ENCODE measurements at regions not wholly inside any gene's neighbourhood (a gene's known extent, or its start where the extent isn't known, plus 50 kb on each side); places are given as distances from the start of the nearest gene placed in this dataset.
"Not testable (repeated sequence)": the region's sequence is repeated elsewhere in the genome, so short reads cannot be mapped to it uniquely, and the experiment has no call there.

DNA sequence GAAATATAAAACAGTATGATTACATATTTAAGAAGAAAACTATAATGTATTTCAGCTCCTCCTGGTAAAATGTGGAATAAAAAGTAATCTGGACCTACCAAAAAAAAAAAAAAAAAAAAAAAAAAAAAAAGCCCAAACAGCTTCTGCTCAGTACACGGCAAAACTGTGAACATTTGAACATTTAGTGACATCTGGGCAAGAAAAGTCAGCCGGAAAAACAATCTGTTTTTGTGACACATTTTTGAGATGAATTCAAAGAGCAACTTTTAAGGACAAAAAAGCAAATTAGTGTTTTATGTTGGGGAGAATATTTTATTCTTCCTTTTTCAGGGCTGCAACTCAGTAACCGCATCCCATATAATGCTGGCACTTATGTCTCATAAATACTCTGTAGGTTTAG, 649.7 kb upstream of the KCNMB2 start:
- DNase-seq (ENCODE audit: insufficient read length): no peak
- no peak for TF ChIP-seq TAF1 (IDR thresholded peaks at IDR 0.05; ENCODE audit: borderline replicate concordance, low read depth, low read length)
- FAIRE-seq: no peak

DNA sequence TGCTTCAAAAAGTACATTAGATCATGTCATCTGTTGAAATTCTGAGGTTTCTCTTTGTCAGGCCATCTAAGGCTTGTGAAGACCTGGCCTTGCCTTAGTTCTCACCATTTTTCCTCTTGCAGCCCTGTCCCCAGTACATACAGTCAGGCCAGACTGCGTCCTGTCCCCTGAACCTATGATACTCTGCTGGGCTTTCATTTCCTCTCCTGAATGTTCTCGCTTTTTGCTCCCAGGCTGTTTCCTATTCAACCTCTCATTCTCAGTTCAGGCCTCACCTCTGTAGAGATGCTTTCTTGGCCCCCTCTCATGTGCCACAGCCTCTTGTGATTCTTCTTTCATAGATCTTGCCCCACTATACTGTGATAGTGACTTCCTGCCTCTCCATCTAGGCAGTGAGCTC, 648.8 kb upstream of the KCNMB2 start:
- DNase-seq (ENCODE audit: insufficient read length): peak; percentile 2
- no peak for FAIRE-seq
- TF ChIP-seq POLR2AphosphoS5 (IDR thresholded peaks at IDR 0.05; ENCODE audit: low read depth, low read length) (no peak), TAF1 (IDR thresholded peaks at IDR 0.05; ENCODE audit: borderline replicate concordance, low read depth, low read length) (no peak), POLR2A (IDR thresholded peaks at IDR 0.05; ENCODE audit: low read depth, low read length) (no peak)

DNA sequence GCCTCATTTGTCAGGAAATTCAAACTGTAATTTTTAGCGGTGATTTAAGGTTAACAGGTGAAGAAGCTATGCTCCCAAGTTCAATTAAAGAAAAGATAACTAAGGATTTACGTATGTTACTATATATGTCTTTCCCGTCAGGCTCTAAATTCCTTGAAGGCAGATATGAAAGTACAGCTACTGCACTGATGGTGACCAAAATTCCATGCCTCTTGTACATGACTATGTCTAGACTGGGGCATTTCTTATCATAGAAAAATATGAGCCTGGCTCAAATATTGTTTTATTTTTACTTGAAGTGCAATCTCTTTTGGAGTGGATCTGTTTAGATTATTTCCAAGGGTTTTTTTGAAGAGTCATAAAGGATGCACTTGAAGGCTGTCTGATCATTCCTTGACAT, 647.1 kb upstream of the KCNMB2 start:
- TF ChIP-seq POLR2A (IDR thresholded peaks at IDR 0.05; ENCODE audit: low read depth, low read length): no peak
- no peak for TF ChIP-seq POLR2AphosphoS5 (IDR thresholded peaks at IDR 0.05; ENCODE audit: low read depth, low read length)
- TF ChIP-seq TAF1 (IDR thresholded peaks at IDR 0.05; ENCODE audit: borderline replicate concordance, low read depth, low read length): no peak
- no peak for FAIRE-seq

DNA sequence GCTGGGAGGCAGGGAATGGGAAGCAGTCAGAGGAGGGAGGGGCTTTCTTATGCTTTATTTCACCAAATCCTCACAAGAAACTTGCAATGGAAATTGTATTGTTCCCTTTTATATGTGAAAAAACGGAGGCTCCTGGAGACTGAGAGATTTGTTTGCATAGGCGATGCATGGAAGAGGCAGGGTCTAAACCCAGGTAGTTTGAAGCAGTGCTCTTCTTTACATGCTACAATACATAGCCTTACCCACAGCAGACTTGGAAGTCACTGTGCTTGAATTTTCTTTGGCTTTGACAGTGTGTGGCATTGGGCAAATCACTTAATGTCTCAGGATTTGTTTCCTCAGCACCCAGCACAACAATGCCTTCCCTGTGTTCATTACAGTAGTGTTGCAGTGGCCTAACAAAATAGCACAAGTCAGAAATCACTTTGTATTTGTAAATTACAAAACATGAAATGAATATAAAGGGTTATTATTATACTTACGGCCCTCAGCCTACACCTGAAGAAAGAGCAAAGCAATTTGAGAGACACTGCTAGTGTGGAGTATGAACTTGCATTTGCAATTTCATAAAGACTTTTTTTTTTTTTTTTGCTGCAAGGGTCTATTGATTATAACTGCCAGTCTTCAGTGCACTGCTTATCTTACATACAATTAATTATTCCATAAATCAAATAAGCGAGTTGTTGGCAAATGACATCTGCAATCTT, 646.4 kb upstream of the KCNMB2 start:
- no peak for FAIRE-seq
- no peak for DNase-seq (ENCODE audit: insufficient read length)
- TF ChIP-seq TAF1 (IDR thresholded peaks at IDR 0.05; ENCODE audit: borderline replicate concordance, low read depth, low read length) (no peak), POLR2A (IDR thresholded peaks at IDR 0.05; ENCODE audit: low read depth, low read length) (no peak), POLR2AphosphoS5 (IDR thresholded peaks at IDR 0.05; ENCODE audit: low read depth, low read length) (no peak)

More for the DNA sequence above, 647.1 kb upstream of the KCNMB2 start:
- DNase-seq (ENCODE audit: insufficient read length): no peak

DNA sequence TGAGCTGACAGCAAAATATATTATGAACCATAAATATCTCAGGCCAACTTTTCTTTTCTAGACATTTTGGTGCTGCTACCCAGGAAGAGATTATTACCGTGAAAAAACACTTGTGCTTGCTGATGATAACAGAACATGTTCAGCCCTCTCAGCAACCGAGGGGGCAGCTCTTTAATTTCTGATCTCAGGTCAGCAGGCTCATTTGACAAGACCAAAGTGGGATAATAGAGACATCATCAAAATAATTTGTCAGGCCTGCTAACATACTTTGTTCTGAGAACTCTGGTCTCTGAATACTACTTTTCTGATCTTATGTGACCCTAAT, 645.9 kb upstream of the KCNMB2 start:
- no peak for DNase-seq (ENCODE audit: insufficient read length)
- no peak for TF ChIP-seq TAF1 (IDR thresholded peaks at IDR 0.05; ENCODE audit: borderline replicate concordance, low read depth, low read length)
- TF ChIP-seq POLR2AphosphoS5 (IDR thresholded peaks at IDR 0.05; ENCODE audit: low read depth, low read length): no peak
- TF ChIP-seq POLR2A (IDR thresholded peaks at IDR 0.05; ENCODE audit: low read depth, low read length): no peak
- no peak for FAIRE-seq

DNA sequence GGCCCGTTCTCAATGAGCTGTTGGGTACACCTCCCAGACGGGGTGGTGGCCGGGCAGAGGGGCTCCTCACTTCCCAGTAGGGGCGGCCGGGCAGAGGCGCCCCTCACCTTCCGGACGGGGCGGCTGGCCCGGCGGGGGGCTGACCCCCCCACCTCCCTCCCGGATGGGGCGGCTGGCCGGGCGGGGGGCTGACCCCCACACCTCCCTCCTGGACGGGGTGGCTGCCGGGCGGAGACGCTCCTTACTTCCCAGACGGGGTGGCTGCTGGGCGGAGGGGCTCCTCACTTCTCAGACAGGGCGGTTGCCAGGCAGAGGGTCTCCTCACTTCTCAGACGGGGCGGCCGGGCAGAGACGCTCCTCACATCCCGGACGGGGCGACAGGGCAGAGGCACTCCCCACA, 644.7 kb upstream of the KCNMB2 start:
- DNase-seq (ENCODE audit: insufficient read length); FAIRE-seq: not testable (repeated sequence)

DNA sequence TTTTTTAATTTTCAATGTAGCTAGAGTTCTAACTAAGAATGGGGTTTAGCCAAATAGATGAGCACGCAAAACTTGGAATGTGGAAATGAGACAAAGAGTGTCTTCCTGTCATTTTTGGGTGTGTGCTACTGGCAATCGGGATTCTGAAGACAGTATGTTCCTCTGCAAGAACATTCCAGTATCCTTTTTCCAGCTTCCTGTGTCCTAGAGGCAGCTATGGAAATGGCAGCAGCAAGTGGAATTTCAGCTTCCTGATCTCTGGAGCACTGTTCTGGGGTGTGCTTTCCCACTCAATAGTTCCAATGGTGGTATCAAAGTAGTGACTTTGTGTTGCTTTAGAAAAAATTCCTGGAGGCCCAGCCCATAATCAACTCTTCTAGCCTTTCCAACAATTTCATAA, 642.9 kb upstream of the KCNMB2 start:
- FAIRE-seq (no peak), DNase-seq (ENCODE audit: insufficient read length) (no peak)
- TF ChIP-seq POLR2A (IDR thresholded peaks at IDR 0.05; ENCODE audit: low read depth, low read length) (no peak), TAF1 (IDR thresholded peaks at IDR 0.05; ENCODE audit: borderline replicate concordance, low read depth, low read length) (no peak), POLR2AphosphoS5 (IDR thresholded peaks at IDR 0.05; ENCODE audit: low read depth, low read length) (no peak)

DNA sequence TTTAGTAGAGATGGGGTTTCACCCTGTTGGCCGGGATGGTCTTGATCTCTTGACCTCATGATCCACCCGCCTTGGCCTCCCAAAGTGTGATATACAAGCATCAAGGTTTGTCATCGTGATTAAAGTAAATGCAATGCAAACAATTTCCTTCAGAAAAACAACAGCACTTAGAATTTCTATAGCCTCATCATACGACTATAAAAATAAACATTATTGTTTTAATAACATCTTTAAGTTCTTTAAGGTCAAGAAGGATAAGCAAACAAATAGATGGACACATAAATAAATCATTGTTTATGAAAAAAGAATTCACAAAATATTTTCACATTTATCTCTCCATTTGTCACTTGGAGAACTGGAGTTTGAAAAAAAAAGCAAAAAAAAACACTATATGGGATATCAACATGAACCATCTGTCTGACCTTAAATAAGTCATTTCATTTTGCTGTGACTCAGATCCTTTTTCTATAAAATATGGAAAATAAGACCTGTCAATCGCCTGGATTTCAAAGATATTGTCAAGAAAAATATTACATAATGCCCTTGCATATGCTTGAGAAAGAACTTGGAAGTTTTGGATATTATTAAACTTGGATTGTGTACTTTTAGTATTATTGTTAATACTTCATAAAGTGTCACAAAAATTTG, 642.0 kb upstream of the KCNMB2 start:
- FAIRE-seq (no peak), DNase-seq (ENCODE audit: insufficient read length) (no peak)
- TF ChIP-seq POLR2AphosphoS5 (IDR thresholded peaks at IDR 0.05; ENCODE audit: low read depth, low read length) (no peak), TAF1 (IDR thresholded peaks at IDR 0.05; ENCODE audit: borderline replicate concordance, low read depth, low read length) (no peak), POLR2A (IDR thresholded peaks at IDR 0.05; ENCODE audit: low read depth, low read length) (no peak)

DNA sequence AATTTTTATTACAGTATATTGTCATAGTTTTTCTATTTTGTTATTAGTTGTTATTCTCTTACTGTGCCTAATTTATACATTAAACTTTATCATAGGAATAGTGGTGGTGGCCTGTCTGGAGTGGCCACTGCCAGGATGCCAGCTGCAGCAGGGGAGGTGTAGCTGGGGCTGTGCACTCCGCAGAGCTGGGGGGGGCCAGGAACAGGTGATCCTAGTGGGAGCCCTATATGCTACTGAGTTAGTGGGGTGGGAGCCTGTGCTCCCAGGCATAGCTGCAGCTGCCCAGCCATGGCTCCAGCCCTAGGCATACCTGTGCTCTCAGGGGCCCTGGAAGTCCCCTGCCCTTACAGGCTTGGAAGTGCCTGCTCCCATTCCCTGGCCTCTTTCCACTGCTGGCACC, 638.1 kb upstream of the KCNMB2 start:
- DNase-seq (ENCODE audit: insufficient read length) (no peak), FAIRE-seq (no peak)
- TF ChIP-seq TAF1 (IDR thresholded peaks at IDR 0.05; ENCODE audit: borderline replicate concordance, low read depth, low read length) (no peak), POLR2AphosphoS5 (IDR thresholded peaks at IDR 0.05; ENCODE audit: low read depth, low read length) (no peak), POLR2A (IDR thresholded peaks at IDR 0.05; ENCODE audit: low read depth, low read length) (no peak)

DNA sequence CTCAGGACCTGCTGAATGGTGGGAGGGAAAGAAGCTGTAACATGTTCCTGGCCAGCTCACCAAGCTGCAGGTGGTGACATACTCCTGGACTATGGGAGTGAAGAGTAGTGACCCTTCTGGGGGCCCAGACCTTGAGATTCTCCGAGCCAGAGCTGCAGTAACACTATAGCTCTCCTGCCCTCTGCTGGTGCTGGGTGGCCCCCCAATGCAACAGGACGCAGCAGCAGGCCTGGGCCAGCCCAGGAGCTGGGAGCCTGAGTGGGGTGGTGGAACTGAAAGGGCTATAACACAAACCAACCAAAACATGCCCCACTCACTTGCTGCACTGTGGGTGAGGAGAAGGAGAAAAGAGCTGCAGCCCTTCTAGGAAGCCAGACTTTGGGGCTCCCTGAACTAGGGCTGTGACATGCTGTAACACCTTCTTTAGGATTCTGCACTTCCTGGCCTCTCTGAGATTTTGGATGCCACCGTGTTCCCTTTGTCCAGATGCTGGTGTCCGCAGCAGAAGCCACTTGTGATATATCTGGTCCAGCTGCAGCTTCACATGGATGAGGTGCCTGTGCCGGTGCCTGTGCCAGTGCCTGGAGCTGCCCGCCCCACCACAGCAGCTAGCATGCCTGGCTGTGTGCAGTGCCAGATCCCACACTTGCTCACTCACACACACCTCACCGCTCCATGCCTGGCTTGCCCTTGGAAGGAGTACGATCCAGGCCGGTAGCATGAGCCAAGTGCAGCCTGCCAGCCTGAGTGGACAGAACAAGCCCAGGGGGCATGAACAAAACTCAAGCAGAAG, 636.8 kb upstream of the KCNMB2 start:
- TF ChIP-seq POLR2A (IDR thresholded peaks at IDR 0.05; ENCODE audit: low read depth, low read length): no peak
- TF ChIP-seq TAF1 (IDR thresholded peaks at IDR 0.05; ENCODE audit: borderline replicate concordance, low read depth, low read length): no peak
- no peak for TF ChIP-seq POLR2AphosphoS5 (IDR thresholded peaks at IDR 0.05; ENCODE audit: low read depth, low read length)
- no peak for DNase-seq (ENCODE audit: insufficient read length)
- FAIRE-seq: no peak

DNA sequence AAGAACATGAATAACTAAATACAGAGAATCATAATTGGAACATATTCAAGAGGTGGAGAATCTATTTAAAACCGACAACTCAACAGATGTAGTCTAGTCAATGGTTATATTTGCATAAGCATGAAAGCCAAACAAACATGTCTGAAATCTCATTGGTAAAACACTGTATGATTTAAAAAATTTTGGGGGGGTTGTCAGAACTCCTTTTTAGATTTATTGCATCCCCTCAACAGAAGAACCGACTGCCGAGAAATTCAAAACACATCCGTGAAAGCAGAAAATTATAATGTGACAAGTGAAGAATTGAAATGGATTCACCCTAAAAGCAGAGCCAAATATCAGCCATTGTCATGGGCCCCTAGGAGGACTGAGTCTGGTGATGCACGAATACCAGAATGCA, 633.4 kb upstream of the KCNMB2 start:
- DNase-seq (ENCODE audit: insufficient read length) (no peak), FAIRE-seq (no peak)
- TF ChIP-seq POLR2AphosphoS5 (IDR thresholded peaks at IDR 0.05; ENCODE audit: low read depth, low read length) (no peak), TAF1 (IDR thresholded peaks at IDR 0.05; ENCODE audit: borderline replicate concordance, low read depth, low read length) (no peak), POLR2A (IDR thresholded peaks at IDR 0.05; ENCODE audit: low read depth, low read length) (no peak)

DNA sequence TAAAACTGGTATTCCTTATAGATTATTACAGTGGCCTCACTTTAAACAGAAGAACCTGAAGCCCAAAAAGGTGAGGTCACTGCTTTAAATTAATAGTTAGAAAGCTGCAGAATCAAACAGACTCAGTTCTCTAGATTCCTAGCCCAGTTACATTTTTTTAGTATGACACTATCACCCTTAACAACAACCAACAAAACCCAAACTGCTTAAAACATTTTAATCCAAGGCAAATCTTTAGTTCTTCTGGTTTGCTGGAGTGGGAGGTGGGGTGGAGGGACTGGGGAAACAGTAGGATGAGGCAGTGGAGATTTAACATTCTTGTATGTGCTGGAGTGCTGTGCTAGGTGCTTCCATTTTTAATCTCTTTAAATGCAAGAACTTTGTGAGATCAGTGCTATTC, 631.6 kb upstream of the KCNMB2 start:
- TF ChIP-seq POLR2A (IDR thresholded peaks at IDR 0.05; ENCODE audit: low read depth, low read length): no peak
- TF ChIP-seq TAF1 (IDR thresholded peaks at IDR 0.05; ENCODE audit: borderline replicate concordance, low read depth, low read length): no peak
- TF ChIP-seq POLR2AphosphoS5 (IDR thresholded peaks at IDR 0.05; ENCODE audit: low read depth, low read length): no peak
- DNase-seq (ENCODE audit: insufficient read length) (no peak), FAIRE-seq (no peak)
